NCI-H2227 (cell line): ENCODE measurements at regions not wholly inside any gene's neighbourhood (a gene's known extent, or its start where the extent isn't known, plus 50 kb on each side); places are given as distances from the start of the nearest gene placed in this dataset.

ENCODE experiments used
- DNase-seq: peaks from one replicate; lab custom pipeline; 2025; ENCODE audit not compliant: unreplicated experiment; lab: John Stamatoyannopoulos, UW

DNA sequence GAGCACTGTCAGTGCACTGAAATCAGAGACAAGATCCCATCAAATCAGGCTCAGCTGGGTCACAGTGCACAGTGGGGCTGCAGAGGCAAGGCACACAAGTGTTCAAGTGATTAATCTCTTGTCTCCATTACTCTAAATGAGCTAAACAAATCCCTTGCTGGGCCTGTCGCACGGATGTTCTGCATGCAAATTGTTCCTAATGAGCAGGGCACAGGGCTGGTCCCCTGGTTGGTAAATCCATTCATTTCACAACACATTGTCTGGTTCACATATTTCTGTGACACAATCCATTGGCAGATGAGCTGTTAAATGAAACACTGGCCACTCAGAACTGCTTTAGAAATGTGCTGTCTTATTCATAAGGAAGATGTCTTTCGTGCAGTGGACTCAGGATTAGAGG lies 167.9 kb upstream of the BRINP1 start:
- DNase-seq: no peak

DNA sequence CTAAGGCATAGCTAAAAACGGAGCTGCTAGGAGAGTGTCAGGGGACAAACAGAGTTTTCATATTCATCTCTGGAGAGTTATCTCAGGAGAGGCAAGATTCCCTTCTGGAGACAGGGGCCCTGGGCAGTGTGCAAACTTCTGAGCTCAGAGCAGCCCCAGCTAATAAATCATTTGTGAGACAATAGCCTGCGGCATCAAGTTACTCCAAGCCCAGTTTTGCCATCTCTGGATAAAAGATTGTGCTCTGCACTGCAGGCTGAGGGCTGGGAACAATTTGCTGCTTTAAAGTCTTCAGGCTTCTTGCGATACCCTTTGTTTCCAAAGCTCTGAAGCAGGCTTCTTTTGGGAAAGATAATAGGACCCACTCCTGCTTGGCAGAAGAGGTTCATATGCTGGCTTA lies 164.3 kb upstream of the BRINP1 start:
- peak; percentile 5 for DNase-seq

- no peak for DNase-seq
Observed at GRCh38 chr9:119526698-119527097, 157.5 kb upstream of the BRINP1 start.

- no peak for DNase-seq
Observed at GRCh38 chr9:119523508-119523907, 154.3 kb upstream of the BRINP1 start.

GRCh38 chr9:119522381-119522780 lies 153.1 kb upstream of the BRINP1 start:
- no peak for DNase-seq

GRCh38 chr9:119509291-119509905 lies 140.2 kb upstream of the BRINP1 start:
- no peak for DNase-seq

GRCh38 chr9:119501374-119501773 lies 132.1 kb upstream of the BRINP1 start:
- no peak for DNase-seq

DNA sequence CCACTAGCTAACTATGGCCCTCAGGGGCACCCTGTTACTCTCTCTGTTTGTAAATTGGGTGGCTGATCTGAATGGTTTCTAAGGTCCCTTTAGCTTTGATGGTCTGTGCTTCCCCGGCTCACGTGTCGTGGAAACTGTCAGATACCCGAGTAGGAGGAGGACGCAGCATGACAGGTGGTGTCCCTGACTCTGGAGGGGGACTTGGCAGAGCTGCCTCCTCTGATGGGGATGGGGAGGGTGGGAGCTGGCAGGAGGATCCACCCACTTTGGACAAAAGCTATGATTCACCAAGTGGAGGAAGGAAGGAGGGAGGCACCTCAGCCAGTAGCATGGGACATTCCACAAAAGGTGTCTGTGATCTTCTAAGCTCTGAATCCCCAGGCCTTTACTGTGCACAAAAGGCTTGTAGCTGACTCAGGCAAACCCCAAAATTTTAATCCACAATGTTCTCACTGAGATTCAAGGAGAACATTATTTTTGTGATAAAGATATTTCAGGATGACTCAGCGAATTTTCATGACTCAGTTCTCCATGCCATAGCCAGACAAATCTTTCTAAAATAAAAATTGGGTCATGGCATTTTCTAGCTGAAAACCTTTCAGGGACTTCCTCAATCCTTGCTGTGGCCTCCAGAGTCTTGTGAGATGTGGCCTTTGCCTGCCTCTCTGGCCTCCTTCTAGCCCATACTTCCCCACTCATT lies 131.0 kb upstream of the BRINP1 start:
- no peak for DNase-seq

GRCh38 chr9:119487118-119487827 lies 118.0 kb upstream of the BRINP1 start:
- DNase-seq: no peak

DNA sequence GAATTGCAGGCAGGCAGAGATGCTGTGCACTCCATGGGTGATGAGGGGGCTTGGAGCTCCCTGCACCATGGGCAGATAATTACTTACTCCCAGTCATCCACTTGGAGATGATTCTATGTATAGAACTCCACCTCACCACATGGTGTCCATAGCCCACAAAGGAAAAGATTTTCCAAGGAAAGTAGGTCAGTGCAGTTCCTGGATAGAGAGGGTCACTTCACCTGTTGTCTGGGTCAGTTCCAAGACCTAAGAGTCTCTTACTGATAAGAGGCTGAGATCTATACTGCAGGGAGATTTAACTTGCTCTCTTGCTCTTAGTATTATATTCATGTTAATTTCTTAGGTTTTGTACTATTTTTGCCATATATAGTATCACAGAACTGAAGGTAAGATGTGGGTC lies 113.9 kb upstream of the BRINP1 start:
- no peak for DNase-seq

DNA sequence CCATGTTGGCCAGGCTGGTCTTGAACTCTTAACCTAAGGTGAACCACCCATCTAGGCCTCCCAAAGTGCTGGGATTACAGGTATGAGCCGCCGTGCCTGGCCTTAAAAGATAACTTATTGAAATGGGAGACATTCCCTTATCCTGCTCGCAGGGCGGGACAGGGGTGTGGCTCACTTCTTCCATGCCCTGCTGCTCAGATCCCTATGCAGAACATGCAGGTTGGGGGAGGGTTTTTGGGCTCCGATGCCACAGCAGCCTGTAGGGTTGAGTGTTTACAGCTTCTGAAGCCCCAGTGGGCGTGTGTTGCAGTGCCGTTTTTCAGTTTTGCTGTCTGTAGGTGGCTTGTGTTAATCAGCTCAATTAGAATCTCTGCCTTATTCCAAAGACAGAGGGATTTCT lies 108.0 kb upstream of the BRINP1 start:
- DNase-seq: no peak

- no peak for DNase-seq
Observed at GRCh38 chr9:119458068-119458467, 88.8 kb upstream of the BRINP1 start.

- DNase-seq: no peak
Observed at GRCh38 chr9:119453980-119454379, 84.7 kb upstream of the BRINP1 start.

GRCh38 chr9:119453490-119453911 lies 84.3 kb upstream of the BRINP1 start:
- DNase-seq: no peak

DNA sequence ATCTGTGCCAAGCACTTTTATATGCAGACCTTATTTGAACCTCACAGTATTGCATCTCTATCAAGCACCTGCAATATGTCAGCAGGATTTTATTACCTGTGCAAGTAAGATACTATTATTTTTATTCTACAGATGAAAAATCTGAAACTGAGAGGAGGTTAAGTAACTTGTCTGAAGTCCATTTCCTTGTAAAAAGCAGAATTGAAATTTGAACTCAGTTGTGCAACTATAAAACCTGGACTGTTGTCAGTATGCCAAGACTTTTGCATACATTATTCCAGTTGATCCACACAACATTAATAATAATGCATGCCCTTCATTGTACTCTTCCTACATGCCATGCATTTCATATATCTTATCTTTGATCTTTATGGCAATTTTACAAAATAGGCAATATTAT lies 82.2 kb upstream of the BRINP1 start:
- no peak for DNase-seq

- no peak for DNase-seq
Observed at GRCh38 chr9:119443179-119443578, 73.9 kb upstream of the BRINP1 start.

DNA sequence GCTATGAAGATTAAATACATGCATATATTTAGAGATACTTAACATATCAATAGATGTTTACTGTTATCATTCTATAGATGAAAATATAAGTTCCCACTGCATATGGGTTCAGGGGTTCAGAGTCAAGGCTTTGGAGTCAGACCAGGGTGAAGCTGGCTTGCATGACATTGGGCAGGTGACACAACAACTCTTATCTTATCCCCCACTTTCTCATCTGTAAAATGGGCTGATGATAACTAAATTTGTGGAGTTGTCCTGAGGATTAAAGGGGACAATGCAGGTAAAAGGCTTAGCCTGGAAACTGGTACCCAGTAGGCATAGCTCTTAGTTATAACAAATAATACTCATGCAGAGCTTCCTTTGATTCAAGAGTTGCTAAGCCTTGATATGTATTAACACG lies 72.6 kb upstream of the BRINP1 start:
- DNase-seq: no peak

- no peak for DNase-seq
Observed at GRCh38 chr9:119441338-119441737, 72.1 kb upstream of the BRINP1 start.

GRCh38 chr9:119436261-119436660 lies 67.0 kb upstream of the BRINP1 start:
- no peak for DNase-seq

- no peak for DNase-seq
Observed at GRCh38 chr9:119435076-119435475, 65.8 kb upstream of the BRINP1 start.

GRCh38 chr9:119432428-119432827 lies 63.2 kb upstream of the BRINP1 start:
- no peak for DNase-seq

DNA sequence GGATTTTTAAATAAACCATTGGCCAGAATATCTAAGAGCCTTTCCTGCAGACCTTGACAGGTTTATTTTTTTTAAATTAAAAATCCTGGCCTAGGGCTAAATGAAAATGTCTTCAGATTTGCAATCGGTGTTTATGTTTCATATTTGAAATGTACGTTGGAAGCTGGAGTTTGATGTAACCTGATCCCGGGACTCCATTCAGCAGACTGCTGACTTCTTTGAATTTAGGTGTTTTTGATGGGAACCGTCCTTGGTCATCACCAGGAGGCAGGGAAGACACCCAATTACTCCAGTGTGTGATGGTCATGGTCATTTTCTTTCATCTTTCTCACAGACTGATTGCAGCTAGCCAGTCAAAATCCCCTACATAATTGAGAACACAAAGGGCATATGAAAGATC lies 60.1 kb upstream of the BRINP1 start:
- DNase-seq: no peak
